GM18867 (cell line): ENCODE measurements at regions not wholly inside any gene's neighbourhood (a gene's known extent, or its start where the extent isn't known, plus 50 kb on each side); places are given as distances from the start of the nearest gene placed in this dataset.

Experiments used
- ATAC-seq: cut with Tn5 transposase; IDR thresholded peaks from one replicate; pipeline ENCODE4 v1.9.1; 2021; ENCODE audit warnings: mild to moderate bottlenecking, moderate library complexity; ENCODE audit not compliant: unreplicated experiment

- ATAC-seq: no peak
These were observed 60.5 kb downstream of the NR2F2 start for GRCh38 chr15:96390986-96391385.

- no peak for ATAC-seq
These were observed 62.1 kb downstream of the NR2F2 start for GRCh38 chr15:96392380-96393208.

- no peak for ATAC-seq
These were observed 62.7 kb downstream of the NR2F2 start for GRCh38 chr15:96393209-96393513.

GRCh38 chr15:96395687-96396086 lies 65.2 kb downstream of the NR2F2 start:
- ATAC-seq: no peak

- no peak for ATAC-seq
These were observed 68.3 kb downstream of the NR2F2 start for GRCh38 chr15:96398776-96399175.

GRCh38 chr15:96402403-96402802 lies 71.9 kb downstream of the NR2F2 start:
- ATAC-seq: no peak

GRCh38 chr15:96403071-96403470 lies 72.6 kb downstream of the NR2F2 start:
- ATAC-seq: no peak

- ATAC-seq: no peak
These were observed 73.4 kb downstream of the NR2F2 start for GRCh38 chr15:96403932-96404331.

GRCh38 chr15:96404560-96404959 lies 74.1 kb downstream of the NR2F2 start:
- ATAC-seq: no peak

- ATAC-seq: no peak
These were observed 75.8 kb downstream of the NR2F2 start for GRCh38 chr15:96406291-96406690.

GRCh38 chr15:96406701-96407100 lies 76.2 kb downstream of the NR2F2 start:
- ATAC-seq: no peak

GRCh38 chr15:96407482-96407881 lies 77.0 kb downstream of the NR2F2 start:
- no peak for ATAC-seq

GRCh38 chr15:96408591-96409183 lies 78.2 kb downstream of the NR2F2 start:
- ATAC-seq: no peak

- no peak for ATAC-seq
These were observed 79.0 kb downstream of the NR2F2 start for GRCh38 chr15:96409215-96410138.

- ATAC-seq: no peak
These were observed 79.9 kb downstream of the NR2F2 start for GRCh38 chr15:96410175-96411055.

- ATAC-seq: no peak
These were observed 80.8 kb downstream of the NR2F2 start for GRCh38 chr15:96411056-96412031.

GRCh38 chr15:96412045-96412905 lies 81.8 kb downstream of the NR2F2 start:
- no peak for ATAC-seq

- ATAC-seq: no peak
These were observed 82.4 kb downstream of the NR2F2 start for GRCh38 chr15:96412906-96413231.

- ATAC-seq: no peak
These were observed 83.2 kb downstream of the NR2F2 start for GRCh38 chr15:96413657-96414056.
